A673 (cell line): ENCODE measurements at regions not wholly inside any gene's neighbourhood (a gene's known extent, or its start where the extent isn't known, plus 50 kb on each side); places are given as distances from the start of the nearest gene placed in this dataset.

Experiments used
- EZH2 ChIP-seq: fragments of 200-600 bp; sonication (generic); IDR thresholded peaks from 2 replicates; pipeline ENCODE4 v1.6.1; 2017; ENCODE audit warnings: borderline replicate concordance, low read depth, mild to moderate bottlenecking, mixed read lengths, antibody characterized with exemption, low read length; ENCODE audit not compliant: poor library complexity, severe bottlenecking
- TF ChIP-seq, protein P1 (sequence below): fragments of 300-800, 200-600 bp; sonication (generic); conservative IDR thresholded peaks from 2 replicates; pipeline ENCODE4 v1.5.1; 2017; ENCODE audit warnings: low read depth, mild to moderate bottlenecking, antibody characterized with exemption, low read length, moderate library complexity, mixed read lengths

DNA sequence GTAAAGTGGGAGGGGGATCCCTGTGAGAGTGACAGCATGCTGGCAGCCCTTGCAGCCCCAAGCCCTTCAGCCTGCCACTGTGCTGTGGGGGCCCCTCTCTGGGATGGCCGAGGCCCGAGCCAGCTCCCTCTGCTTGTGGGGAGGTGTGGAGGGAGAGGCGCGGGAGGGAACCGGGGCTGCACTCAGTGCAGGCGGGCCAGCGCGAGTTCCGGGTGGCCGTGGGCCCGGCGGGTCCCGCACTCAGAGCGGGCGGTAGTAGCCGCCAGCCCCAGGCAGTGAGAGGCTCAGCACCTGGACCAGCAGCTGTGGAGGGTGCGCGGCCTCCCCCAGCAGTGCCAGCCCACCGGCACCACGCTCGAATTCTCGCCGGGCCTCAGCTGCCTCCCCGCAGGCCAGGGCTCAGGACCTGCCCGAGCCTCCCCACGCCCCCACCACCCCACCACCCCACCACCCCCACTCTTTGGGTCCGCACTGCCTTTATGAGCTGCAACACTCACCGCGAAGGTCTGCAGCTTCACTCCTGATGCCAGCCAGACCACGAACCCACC is 208.1 kb downstream of the CDH19 start:
- TF ChIP-seq, protein P1, sequence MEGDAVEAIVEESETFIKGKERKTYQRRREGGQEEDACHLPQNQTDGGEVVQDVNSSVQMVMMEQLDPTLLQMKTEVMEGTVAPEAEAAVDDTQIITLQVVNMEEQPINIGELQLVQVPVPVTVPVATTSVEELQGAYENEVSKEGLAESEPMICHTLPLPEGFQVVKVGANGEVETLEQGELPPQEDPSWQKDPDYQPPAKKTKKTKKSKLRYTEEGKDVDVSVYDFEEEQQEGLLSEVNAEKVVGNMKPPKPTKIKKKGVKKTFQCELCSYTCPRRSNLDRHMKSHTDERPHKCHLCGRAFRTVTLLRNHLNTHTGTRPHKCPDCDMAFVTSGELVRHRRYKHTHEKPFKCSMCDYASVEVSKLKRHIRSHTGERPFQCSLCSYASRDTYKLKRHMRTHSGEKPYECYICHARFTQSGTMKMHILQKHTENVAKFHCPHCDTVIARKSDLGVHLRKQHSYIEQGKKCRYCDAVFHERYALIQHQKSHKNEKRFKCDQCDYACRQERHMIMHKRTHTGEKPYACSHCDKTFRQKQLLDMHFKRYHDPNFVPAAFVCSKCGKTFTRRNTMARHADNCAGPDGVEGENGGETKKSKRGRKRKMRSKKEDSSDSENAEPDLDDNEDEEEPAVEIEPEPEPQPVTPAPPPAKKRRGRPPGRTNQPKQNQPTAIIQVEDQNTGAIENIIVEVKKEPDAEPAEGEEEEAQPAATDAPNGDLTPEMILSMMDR: no peak
- no peak for TF ChIP-seq EZH2
